Omental fat pad (tissue), 3 donors: ENCODE measurements at regions not wholly inside any gene's neighbourhood (a gene's known extent, or its start where the extent isn't known, plus 50 kb on each side); places are given as distances from the start of the nearest gene placed in this dataset.

Experiments
- ATAC-seq: fragments of 150-250 bp; one replicate; pipeline ENCODE4 v1.9.1; 2016; ENCODE audit warnings: mild to moderate bottlenecking, moderate library complexity; ENCODE audit not compliant: low FRiP score
- DNase-seq: peaks from one replicate; pipeline ENCODE4 v3.0.0-alpha.2; 2019; ENCODE audit warnings: low spot score
- TF ChIP-seq, protein P1 (sequence below), 3 donors: fragments of 450-650 bp; IDR thresholded peaks; one replicate each; pipeline ENCODE4 v1.5.1; 2016 to 2017; ENCODE audit warnings: antibody characterized with exemption in 3 of 3, mild to moderate bottlenecking in 3 of 3, moderate library complexity in 2 of 3

DNA sequence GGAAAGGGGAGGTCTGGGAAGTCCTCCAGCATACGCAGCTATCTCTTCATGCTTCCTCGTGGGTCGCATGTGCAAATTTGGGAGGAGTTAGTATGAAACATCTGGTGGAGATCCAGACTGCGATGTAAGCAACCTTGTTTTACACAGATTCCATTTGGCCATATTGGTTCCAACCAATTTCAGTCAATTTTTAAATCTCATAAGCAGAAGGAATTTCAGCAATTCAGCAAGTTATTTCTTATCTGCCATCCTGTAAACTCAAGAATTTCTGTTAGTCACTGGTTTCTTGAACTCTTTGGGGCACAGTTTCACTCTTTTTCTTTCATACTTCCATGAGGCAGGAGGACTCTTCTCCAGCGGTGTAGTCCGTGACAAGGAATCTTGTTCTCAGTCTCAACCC is 130.4 kb upstream of the CLINT1 start:
- DNase-seq (no peak), ATAC-seq (no peak)
- TF ChIP-seq, protein P1, sequence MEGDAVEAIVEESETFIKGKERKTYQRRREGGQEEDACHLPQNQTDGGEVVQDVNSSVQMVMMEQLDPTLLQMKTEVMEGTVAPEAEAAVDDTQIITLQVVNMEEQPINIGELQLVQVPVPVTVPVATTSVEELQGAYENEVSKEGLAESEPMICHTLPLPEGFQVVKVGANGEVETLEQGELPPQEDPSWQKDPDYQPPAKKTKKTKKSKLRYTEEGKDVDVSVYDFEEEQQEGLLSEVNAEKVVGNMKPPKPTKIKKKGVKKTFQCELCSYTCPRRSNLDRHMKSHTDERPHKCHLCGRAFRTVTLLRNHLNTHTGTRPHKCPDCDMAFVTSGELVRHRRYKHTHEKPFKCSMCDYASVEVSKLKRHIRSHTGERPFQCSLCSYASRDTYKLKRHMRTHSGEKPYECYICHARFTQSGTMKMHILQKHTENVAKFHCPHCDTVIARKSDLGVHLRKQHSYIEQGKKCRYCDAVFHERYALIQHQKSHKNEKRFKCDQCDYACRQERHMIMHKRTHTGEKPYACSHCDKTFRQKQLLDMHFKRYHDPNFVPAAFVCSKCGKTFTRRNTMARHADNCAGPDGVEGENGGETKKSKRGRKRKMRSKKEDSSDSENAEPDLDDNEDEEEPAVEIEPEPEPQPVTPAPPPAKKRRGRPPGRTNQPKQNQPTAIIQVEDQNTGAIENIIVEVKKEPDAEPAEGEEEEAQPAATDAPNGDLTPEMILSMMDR (IDR thresholded peaks at IDR 0.05), result no peak

DNA sequence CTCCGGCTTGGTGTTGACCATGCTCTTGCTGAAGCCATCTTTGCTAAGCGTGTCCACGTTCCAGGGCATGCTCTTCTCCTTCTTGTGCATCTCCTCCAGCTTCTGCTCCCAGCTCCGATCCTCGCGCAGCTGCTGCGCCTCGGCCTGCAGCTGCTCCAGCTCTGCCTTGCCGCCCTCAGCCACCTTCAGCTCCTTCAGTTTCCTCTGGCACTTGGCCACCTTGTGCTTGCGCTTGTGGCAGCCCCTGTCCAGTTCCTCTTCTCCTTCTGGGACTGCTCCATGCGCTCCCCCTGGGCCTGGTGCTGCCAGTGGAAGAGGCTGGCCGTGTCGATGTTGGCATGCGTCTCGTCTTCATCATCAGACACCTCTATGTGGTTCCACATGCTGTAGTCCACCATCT is 128.3 kb upstream of the CLINT1 start:
- ATAC-seq (no peak), DNase-seq (no peak)
- TF ChIP-seq, protein P1 (IDR thresholded peaks at IDR 0.05), result no peak

DNA sequence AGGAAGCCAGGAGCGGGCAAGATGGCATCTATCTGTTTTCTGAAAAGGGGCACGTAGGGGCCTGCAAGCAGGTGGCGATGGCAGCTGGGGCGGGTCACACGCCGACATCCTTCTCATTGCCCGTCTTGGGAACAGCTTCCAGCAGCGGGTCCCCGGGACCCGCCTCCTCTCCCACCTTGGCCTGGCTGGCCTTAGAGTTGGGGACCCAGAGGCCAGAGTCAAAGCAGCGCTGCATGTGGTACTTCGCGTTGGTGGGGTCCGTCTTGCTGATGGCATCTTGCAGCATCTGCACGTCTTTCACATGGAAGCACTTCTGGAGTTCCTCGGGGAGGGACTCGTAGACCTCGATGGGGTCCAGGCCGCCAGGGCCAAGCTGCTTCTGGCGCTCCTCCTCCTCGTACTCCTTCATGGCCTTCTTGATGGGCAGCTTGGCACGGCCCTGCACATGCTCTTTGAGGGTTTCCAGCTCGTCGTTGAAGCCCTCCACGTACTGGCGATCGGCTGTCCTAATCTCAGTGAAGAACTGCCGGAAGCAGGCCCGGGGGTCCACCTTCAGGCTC is 127.6 kb upstream of the CLINT1 start:
- ATAC-seq, result no peak
- DNase-seq, result no peak
- TF ChIP-seq, protein P1 (IDR thresholded peaks at IDR 0.05), result no peak

DNA sequence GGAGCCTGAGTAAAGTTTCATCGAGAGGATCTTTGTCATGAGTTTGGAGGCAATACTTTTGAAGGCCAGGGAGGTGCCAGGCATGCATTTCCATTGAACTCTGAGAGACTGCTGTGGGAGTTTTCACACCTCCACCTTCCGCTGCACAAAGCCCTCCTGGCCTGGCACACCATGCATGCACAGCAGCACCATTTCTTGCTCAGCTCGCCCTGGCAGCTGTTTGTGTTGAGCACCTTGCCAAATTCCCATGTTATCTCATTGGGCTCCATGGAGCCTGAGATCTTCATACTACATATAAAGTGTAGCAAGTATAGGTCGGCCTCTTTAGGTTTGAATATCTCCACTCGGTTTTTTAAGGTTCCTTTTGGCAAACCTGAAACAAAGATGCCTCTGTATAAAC is 125.7 kb upstream of the CLINT1 start:
- DNase-seq (no peak), ATAC-seq (no peak)
- TF ChIP-seq, protein P1 (IDR thresholded peaks at IDR 0.05), result no peak

DNA sequence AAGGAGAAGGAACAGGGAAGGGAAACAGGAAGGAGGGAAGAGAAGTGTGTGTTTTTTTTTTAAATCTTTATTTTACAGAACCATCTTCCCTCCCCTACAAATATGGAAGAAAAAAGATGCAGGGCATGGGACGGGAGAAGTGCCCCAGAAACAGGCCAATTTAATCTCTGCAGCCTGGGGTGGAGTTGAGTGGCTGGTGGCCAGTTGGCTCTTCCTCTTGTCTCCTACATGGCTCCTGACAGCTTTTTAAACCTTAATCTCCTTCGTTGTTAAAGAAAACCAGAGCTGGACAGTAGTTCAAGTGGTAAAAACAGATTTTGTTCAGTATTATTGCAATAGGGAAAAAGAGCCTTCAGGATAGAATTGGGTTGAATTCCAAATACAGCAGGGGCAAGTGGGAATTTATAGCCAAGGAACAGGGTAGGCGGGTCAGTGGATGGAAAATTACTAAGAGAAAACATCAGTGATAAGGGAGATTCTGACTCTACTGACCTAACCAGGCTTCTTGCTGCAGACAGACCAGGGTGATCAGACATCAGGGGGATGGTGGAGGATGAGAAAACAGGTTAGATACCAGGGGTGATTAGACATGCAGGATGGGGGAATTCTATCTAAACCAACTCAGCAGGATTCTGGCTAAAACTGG is 125.1 kb upstream of the CLINT1 start:
- TF ChIP-seq, protein P1 (IDR thresholded peaks at IDR 0.05), result no peak

DNA sequence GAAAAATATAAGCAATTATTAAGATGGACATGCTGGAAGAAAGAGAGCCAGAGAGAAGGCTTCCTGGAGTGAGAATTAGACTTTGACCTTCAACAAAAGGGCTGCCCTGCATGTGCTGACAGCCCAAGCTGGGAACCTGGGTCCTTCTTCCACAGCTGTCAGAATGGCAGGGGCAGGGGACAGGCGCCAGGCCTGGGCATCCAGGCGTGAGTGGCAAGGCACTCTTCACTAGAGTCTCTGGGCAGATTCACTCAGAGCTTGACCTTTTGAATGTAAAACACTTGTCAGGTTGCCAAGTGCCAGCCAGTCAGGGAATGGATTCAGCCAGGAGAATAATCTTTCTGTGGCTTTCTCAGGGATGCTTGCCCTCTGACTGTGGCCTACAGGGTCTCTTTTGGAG is 119.1 kb upstream of the CLINT1 start:
- ATAC-seq, result no peak

More for the DNA sequence above, 125.1 kb upstream of the CLINT1 start:
- DNase-seq, result no peak
- no peak for ATAC-seq

More for the DNA sequence above, 119.1 kb upstream of the CLINT1 start:
- DNase-seq, result no peak
- TF ChIP-seq, protein P1 (IDR thresholded peaks at IDR 0.05), result no peak
